HUDEP-2 (cell line): ENCODE measurements at regions not wholly inside any gene's neighbourhood (a gene's known extent, or its start where the extent isn't known, plus 50 kb on each side); places are given as distances from the start of the nearest gene placed in this dataset.
"Not testable (repeated sequence)": the region's sequence is repeated elsewhere in the genome, so short reads cannot be mapped to it uniquely, and the experiment has no call there.

Source experiments
- DNase-seq, 76 experiments: peaks; one replicate each; lab custom pipeline; 2025; ENCODE audit not compliant: unreplicated experiment in 76 of 76; lab: John Stamatoyannopoulos, UW

DNA sequence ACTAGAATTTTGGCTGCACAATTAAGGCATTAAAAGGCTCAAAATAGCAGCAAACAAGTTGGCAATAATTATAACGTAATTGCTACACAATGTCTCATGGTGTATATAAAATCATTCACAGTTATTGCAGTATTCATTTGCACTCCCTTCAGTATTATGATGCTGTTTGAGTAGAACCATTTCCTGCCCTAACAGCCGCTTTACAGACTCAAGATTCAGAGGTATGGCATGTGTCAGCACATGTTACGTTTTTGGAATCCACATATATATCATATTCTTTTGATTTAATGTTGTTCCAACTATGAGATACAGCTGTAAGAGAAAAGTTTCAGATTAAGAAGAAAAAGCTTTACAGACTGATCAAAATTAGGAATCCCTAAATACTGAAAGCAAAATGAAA lies 56.3 kb upstream of the NCKAP5 start:
- no peak for DNase-seq

DNA sequence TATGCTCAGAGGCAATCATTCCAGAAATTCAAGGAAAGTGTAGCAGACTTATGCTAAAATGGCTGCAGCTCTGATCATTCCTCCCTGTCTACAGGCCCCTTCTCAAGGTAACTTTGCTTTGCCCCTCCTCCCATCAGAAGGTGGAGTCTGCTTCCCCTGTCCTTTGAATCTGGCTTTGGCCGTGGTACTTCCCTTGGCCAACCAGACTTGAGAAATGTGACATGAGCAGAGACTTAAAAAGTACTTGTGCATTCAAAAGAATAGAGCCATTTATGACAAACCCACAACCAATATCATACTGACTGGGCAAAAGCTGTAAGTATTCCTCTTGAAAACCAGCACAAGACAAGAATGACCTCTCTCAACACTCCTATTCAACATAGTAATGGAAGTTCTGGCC lies 59.5 kb upstream of the NCKAP5 start:
- DNase-seq: no peak

DNA sequence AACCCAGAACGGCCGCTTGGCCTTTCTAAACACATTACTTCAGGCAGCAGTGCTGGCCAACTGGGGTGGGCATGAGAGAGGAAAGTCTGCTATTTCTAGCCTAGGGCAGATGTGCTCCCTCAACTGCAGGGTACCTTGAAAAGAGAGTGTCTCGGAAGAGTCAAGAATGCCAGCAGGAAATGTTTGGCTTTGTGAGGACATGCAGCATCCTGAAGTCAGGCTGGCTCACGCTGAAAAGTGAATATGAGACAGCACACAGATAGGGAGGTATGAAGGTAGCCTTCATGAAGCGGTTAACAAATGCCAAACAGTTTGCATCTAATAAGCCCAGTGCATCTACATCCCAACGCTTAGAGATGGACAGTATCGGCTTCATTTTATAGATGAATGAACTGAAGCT lies 65.0 kb upstream of the NCKAP5 start:
- no peak for DNase-seq

DNA sequence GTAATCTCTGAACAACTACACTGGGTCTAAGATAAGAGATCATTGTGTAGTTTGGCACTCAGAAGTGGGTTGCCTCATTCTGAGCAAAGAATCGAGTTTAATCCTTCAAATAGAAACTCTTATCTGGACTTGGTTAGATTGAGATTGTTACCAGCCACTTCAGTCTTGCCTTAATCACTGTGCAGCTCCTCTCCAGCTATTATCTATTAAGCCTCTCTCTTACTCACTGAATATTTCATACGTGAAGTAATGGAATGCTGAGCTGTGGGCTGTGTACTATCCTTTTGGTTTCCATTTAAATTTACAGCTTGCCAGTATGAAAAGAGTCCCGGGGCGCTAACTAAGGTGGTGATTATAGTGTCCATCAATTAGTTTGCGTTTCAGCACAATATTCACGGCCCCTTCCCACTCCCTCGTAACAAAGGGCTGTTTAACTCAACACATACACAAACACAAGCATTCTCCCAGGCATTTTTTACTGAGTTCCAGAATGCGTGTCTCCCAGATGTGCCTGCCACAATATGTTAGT lies 65.7 kb upstream of the NCKAP5 start:
- DNase-seq: no peak

DNA sequence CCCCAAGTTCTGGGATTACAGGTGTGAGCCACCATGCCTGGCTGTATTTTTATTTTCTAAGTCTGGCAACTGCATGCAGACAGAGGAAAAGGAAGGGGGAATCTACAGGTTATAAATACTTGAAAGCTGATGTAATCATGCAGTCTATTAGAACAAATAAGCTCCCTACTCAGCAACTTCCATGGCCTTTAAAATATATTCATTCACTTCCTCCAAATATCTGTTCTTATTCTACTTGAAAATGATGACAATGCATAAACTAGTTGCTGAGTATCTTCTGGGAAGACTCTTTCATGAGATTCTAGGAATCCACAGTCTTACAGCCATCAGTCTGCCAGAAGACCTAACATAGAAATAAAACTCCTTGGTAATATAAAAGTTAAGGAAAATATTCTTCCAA lies 66.9 kb upstream of the NCKAP5 start:
- no peak for DNase-seq

DNA sequence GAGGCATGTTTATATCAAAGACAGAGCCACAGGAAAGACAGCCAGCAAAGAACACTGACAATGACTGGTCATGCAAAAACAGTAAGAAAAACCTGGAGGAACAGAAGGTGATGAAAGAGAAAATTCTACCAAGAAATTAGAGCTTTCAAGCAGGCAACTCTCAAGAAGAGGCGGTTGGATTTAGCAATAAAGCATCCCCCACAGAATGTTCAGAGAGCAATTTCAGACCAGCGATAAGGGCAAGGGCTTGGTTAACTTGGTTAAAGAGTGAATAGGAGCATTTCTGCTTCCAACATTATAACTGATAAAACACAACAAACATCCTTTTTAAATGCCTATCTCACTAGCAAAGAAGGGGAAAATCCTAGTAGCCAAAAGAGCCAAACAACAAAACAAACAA lies 68.0 kb upstream of the NCKAP5 start:
- no peak for DNase-seq

DNA sequence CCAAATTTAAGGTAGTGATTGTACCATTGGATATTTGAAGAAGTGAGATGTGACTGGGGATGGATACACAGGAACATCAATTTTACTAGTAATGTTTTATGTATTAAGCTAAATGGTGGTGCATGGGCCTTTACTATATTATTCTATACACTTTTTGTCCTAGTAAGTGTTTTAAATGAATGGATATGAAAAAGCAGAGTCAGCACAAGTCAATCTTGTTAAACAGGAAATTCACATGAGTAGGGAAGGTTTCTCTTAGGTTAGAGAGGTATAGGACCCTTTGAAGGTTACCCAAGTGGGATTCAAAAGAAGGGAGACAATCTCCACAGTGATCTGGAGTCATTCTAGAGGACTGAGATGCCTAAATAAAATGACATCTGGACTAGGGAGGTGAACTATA lies 71.8 kb upstream of the NCKAP5 start:
- no peak for DNase-seq

DNA sequence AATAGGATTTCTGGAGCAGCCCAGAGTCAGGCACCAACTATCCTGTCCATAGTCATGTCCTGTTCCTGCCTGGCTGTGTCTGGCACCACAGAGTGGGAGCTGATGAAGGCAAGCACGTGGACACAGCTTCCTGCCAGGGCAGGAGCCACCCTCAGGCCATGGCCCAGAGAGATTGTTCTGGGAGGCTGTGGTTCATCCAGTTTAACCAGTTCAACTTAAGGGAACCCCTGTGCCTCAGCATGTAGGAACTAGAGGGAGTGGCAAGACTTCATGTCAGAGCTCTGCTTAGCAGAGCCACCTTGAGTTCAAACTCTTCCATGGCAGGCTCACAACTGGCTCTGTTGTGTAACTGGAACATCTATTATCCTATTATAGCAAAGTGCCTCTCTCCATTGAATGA lies 73.2 kb upstream of the NCKAP5 start:
- no peak for DNase-seq

DNA sequence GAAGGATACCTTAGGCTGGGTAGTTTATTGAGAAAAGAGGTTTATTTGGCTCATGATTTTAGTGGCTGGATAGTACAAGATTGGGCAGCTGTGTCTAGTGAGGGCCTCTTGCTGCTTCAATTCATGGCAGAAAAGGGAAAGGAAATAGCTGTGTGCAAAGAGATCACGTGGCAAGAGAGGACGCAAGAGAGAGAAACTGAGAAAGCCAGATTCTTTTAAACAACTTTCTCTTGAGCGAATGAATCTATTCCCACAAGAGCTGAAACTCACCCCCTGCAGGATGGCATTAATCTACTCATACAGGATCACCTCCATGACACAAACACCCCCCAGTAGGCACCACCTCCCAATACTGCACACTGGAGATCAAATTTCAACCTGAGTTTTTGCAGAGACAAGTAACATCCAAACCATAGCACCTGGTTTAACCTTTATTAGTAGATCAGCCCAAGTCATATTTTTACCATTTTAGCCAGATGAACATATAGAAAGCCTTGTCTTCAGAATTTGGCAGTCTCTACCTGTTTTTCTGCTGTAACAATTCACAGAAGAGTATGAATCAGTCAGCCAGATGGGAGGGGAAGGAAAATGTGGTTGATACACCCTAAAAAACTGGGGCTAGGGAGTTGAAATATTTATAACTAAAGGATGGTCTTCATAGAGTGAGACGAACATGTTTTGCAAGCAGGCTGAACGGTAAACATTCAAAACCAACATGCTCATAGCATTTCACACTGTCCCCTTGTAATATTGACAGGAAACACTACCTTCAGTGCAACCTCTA lies 73.9 kb upstream of the NCKAP5 start:
- no peak for DNase-seq

DNA sequence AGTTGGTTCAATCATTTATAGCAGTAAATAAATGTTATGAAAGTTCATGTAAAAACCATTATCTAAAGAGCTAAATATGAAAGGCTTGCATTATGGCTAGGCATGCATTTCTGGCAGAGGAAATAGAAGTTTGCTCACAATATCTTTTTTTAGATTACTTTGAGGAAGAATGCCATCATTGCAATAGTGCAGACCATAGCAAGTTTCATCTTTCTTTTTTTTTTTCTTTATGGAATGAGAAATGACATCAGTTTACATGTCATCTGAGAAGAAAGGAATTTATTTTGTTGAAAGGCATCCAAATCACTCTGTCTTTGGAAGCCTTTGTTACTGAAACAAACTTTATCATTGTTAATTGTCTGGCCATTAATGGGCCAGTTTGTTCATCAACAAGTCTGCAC lies 74.5 kb upstream of the NCKAP5 start:
- no peak for DNase-seq

DNA sequence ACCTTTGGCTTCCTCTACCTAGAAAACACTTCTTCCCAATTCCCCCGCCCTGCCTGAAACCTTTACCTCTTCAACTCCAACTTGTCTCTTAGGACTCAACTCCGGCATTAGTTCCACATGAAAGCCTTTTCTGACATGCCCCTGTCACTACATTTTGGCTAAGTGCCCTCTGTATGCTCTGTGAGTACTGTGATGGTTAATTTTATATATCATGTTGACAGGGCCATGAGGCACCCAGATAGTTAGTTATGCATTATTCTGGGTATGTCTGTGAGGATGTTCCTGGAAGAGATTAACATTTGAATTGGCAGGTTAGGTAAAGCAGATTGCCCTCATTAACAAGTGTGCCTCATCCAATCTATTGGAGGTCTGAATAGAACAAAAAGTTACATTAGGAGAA lies 75.6 kb upstream of the NCKAP5 start:
- no peak for DNase-seq

DNA sequence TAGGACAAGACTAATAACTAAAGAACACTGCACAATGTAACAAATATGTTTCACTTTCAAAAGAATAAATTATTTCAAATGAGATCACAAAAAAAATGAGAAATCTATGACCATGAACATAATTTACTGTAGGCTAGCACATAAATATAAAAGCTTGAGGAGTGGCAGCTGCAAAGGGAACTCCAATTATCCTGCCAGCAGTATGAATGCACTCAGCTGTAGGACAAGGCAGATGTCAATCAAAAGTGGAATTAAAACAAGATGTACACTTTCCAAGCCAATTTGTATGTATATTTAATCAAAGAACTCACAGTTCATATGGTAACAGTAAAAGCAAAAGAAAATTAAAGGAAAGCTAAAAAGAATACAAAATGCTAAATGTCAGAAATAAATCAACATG lies 76.6 kb upstream of the NCKAP5 start:
- no peak for DNase-seq

DNA sequence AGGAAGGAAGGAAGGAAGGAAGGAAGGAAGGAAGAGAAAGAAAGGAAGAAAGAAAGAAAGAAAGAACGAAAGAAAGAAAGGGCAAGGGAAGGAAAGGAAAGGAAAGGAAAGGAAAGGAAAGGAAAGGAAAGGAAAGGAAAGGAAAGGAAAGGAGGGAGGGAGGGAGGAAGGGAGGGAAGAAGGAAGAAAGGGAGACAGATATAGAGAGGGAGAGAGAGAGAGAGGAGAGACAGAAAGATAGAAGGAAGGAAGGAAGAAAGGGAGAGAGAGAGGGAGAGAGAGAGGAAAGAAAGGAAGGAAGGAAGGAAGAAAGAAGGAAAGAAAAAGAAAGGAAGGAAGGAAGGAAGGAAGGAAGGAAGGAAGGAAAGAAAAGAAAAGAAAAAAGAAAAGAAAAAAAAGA lies 79.1 kb upstream of the NCKAP5 start:
- DNase-seq: not testable (repeated sequence)

DNA sequence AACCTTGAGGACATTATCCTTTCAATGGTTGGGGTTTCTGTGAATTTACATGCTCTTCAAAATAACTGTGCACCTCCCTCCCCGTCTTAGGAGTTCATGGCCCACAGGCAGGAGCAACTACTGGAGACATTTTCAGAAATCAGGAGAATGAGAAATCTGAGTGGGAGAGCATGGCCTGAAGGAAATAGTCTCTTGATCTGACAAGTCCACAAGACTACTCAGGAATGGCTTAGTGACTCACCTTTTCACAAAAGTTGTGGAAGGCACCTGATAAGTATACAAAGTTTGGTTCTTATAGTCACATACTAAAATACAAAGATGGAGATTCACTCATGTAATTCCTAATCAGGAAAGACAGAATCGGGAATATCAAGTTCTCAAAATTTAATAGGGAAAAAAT lies 83.6 kb upstream of the NCKAP5 start:
- DNase-seq: no peak

DNA sequence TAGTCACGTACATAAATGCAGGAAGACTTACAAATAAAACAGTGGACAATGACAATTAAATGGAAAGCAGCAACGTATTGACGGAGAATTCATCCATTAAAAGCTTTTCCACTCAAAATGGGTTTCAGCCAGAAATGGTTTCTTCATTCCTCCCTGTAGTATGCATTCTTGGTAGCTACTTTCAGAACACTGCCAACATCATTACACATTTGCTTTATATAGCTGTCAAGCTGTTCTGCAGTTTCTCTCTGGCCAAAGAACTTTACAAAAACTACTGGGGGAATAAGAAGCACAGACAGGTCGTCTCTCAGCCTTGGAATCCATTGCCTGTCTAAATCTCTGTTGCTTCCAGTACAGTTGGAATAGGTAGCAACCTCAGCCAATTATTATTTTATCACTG lies 84.1 kb upstream of the NCKAP5 start:
- DNase-seq: no peak

DNA sequence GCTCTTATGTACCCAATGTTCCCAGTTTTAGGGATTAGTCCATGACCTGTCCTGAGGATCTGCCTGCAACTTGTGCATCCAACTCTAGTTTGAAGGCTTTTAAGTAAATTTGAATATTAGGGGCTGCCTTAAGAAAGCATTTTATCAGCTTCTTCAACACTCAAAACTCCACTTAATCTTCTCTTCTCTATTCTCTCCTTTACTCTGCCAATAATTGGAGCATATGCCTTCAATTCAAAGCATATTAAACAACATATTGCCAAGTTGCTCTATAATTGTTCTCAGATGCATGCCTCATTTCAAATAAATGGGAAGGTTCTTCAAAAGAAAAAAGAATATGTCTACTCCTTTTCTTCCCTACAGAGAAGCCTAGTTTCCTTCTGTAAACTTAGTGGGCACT lies 84.8 kb upstream of the NCKAP5 start:
- DNase-seq: no peak

DNA sequence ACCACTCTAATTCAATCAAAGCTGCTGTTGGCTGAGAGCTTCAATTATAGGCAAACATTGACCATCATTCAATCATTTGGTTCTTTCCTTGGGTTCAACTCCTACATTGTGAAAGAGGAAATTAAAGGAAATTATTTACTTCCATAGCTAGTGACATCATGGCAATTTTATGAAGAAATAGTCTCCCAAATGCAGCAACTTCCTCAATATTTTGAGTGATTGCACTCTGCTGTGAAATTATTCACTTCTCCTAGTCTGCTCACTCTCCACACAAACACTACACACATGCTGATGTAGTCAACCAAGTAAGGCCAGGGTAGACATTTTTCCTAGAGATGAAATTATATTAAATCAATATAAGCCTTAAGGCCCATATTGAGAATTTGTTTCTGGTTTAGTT lies 86.7 kb upstream of the NCKAP5 start:
- DNase-seq: no peak

DNA sequence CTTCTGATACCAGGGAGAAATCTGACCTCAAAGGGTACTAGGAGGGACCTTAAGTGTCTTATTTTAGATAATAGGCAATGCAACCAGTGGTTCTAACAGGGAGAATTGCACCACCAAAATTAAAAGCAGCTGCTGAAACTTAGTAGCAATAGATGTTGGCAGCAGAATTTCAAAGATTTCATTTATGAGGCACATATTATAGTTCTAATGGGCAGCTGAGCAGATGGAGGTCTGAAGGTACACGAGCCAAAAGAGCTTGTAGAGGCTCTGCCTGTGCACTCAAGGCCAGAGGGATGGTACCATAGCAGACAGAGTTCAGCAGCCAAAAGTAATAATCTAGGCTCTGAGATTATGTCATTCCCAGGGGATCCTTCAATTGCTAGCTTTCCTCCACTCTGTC lies 87.3 kb upstream of the NCKAP5 start:
- no peak for DNase-seq

DNA sequence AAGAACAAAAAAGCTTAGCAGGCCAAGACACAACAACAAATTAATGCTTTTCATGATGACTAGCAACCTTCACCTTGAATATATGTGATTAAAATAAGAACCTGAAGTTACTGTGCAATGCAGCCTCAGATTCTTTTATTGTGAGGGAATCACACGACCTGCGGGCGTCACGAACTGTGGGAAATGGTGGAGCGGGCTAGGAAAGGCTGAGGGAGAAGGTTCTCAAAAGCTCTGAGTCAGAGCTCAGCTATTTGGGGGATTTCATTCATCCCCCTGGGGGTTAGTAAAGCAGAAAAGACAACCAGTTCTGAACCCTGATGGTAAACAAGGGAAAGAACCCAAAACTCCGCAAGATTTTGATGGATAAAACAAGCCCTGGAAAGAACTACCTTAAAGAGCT lies 89.3 kb upstream of the NCKAP5 start:
- no peak for DNase-seq

DNA sequence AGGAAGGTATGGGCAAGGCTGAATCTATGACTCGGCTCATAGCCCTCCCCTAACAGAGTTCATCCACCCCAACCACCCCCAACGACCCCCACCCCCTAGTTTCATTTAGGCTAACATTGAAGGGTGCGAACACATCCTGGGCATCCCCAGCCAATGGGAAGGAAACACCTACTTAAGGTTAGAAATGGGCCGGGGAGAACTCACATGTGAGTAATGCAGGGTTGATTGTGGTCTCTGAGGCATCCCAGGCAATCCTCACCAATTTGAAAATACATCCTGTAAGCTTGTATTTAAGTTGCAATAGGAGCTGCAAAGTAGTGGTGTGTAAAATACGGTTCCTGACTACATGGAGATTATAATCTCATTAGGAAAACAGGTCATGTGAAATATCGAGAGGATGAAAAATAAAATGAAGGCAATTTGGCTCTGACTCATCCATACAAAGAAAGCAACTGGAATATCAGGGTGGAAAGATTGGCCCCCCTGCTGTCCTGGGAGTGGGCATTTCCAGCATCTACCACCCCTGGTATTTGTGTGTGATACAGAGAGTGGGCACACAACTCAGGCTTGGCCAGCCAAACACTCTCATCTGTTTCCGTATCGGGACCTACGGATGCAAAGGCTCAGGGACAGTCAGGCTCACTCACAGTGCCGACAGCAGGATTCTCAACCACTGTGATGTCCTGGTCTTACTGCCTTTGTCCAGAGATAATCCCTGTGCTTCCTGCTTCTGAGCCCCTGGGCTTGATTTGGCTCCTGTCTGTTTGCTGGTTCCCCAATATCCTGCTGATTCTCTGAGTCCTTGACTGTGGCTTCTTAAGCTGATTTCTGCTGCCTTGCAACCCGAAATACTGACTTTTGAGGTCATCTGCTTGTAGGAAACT lies 90.0 kb upstream of the NCKAP5 start:
- DNase-seq: no peak

DNA sequence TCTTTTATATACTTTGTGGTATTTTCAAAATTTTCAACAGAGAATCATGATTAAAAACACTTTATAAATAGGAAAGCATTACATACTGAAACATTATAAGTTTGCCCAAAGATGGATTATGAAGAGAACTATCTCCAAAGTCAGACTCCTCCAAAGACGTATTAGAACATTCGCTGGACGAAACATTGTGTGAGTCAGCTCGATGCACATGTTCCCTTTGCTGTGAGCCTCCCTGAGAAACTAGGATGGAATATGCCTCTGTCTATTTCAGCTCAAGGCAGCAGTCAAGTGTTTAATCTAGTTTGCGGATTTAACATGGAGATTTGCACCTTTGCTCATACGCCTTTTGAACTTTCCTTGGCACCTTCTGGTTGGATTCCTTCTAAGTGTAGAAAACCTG lies 92.2 kb upstream of the NCKAP5 start:
- DNase-seq: no peak

DNA sequence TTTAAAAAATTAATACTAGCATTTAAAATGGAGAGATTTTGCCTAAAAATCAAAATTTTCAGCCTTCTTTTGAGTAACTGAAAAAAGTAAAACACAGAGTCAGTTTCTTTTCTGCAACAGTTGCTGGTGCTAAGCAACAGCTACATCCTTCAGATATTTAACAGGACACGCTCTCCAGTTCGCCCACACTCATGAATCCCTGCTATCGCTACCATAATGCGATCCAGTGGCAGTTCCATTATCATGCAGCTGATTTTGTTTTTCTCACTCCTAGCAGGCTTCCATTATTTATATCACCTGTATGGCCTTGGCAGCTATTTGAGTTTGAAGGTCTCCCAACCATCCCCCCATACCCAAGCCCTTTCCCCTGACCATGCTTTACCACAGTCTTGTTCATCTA lies 93.1 kb upstream of the NCKAP5 start:
- DNase-seq: no peak
